Spleen (tissue), 11 donors: ENCODE measurements at regions not wholly inside any gene's neighbourhood (a gene's known extent, or its start where the extent isn't known, plus 50 kb on each side); places are given as distances from the start of the nearest gene placed in this dataset.

Experiments
- DNase-seq: peaks from one replicate; pipeline ENCODE4 v3.0.0-alpha.2; 2020
- H3K27ac ChIP-seq, 8 donors: fragments of 200-600 bp; sonication (generic) in 7 of 8; 1 replicate in 4 of 8; 2 replicates in 4 of 8; pipeline versions ENCODE4 v1.5.0 to v1.8.0; 2016 to 2021; ENCODE audit warnings: inconsistent platforms in 4 of 8, mild to moderate bottlenecking in 4 of 8, moderate library complexity in 1 of 8
- H3K27me3 ChIP-seq, 7 donors: fragments of 200-600 bp; sonication (generic) in 6 of 7; replicated peaks in 1 of 7; 1 replicate in 4 of 7; 2 replicates in 3 of 7; pipeline versions ENCODE4 v1.5.0 to v1.8.0; 2016 to 2021; ENCODE audit warnings: inconsistent platforms in 3 of 7, mild to moderate bottlenecking in 1 of 7
- H3K36me3 ChIP-seq, 6 donors: fragments of 200-600 bp; sonication (generic) in 5 of 6; 1 replicate in 4 of 6; 2 replicates in 2 of 6; pipeline versions ENCODE4 v1.5.0 to v1.8.0; 2016 to 2021; ENCODE audit warnings: inconsistent platforms in 2 of 6
- H3K4me1 ChIP-seq, 6 donors: fragments of 200-600 bp; sonication (generic) in 5 of 6; 1 replicate in 3 of 6; 2 replicates in 3 of 6; pipeline versions ENCODE4 v1.5.0 to v1.8.0; 2016 to 2021; ENCODE audit warnings: inconsistent platforms in 3 of 6
- H3K4me3 ChIP-seq, 8 donors: fragments of 200-600 bp; sonication (generic) in 7 of 8; 1 replicate in 4 of 8; 2 replicates in 4 of 8; pipeline versions ENCODE4 v1.5.0 to v1.8.0; 2016 to 2021; ENCODE audit warnings: inconsistent platforms in 4 of 8, mild to moderate bottlenecking in 4 of 8, moderate library complexity in 2 of 8
- H3K9me3 ChIP-seq, 8 donors: fragments of 200-600 bp; sonication (generic) in 7 of 8; 1 replicate in 4 of 8; 2 replicates in 4 of 8; pipeline versions ENCODE4 v1.5.0 to v1.8.0; 2016 to 2021; ENCODE audit warnings: inconsistent platforms in 4 of 8
- CTCF ChIP-seq, 11 experiments: fragments of 200-600 bp in 7 of 11; fragments of 450-650 bp in 4 of 11; sonication (generic) in 4 of 11; IDR thresholded peaks in 8 of 11; conservative IDR thresholded peaks in 3 of 11; 1 replicate in 7 of 11; 2 replicates in 4 of 11; pipeline versions ENCODE4 v1.4.0 to v1.8.0; 2016 to 2021; ENCODE audit warnings: antibody characterized with exemption in 11 of 11, inconsistent platforms in 4 of 11, mild to moderate bottlenecking in 1 of 11
- POLR2A ChIP-seq, 3 donors: fragments of 450-650 bp; IDR thresholded peaks; one replicate each; pipeline ENCODE4 v1.5.1; 2017; ENCODE audit warnings: antibody characterized with exemption in 3 of 3, mild to moderate bottlenecking in 1 of 3
- POLR2AphosphoS5 ChIP-seq, 3 donors: sonication (generic); formaldehyde crosslinking; IDR thresholded peaks; one replicate each; pipeline ENCODE4 v1.5.1; 2017; ENCODE audit warnings: antibody characterized with exemption in 3 of 3
- WGBS, 5 donors: extraction: QIAGEN DNeasy Blood & Tissue Kit in 3 of 5; methylation state at CpG; one replicate each; pipeline versions ENCODE4 v1.1.5 to v1.1.7; 2013 to 2018; 5-methylcytosine and 5-hydroxymethylcytosine counted together
- intact Hi-C: fragments of 100-400 bp; cut with DNase I; formaldehyde crosslinking; loops from one replicate; pipeline ENCODE4 v1.15.0; 2023; ENCODE audit warnings: low total_unique reads
- donor health status: healthy with polysubstance abuse.
- donor health status: DM: no; HTN: no; CAD: no; lungs with moderate emphysema.
- donor health status: DM: no; HTN: no; CAD: no.
- donor health status: Bipolar disorder and iron deficiency.
- donor health status: healthy.
- donor health status: DM: no; HTN: no; CAD: no.
- donor health status: DM: yes; HTN: yes; CAD: no.

GRCh38 chr6:105990151-105990550, 96.0 kb upstream of the PRDM1 start:
- no peak overlapping the region for H3K4me3 ChIP-seq
- intact Hi-C loops = loop anchor here (10.0 kb wide), 1 partner anchor 95 kb away; the partner anchor contains the start of gene PRDM1
- no peaks in the 10 kb centered on the region for H3K36me3 ChIP-seq
- DNase-seq = no peak
- H3K27me3 ChIP-seq = peaks cover 0 to 71% (median 24%) of the 10 kb centered on the region in 7 donors
- H3K4me1 ChIP-seq = peaks cover 21 to 50% (median 37%) of the 10 kb centered on the region in 6 donors
- no peak overlapping the region for H3K27ac ChIP-seq
- H3K9me3 ChIP-seq = no peaks in the 10 kb centered on the region
- TF ChIP-seq POLR2A (IDR thresholded peaks at IDR 0.05) = no peak
- TF ChIP-seq POLR2AphosphoS5 (IDR thresholded peaks at IDR 0.05) = no peak
- TF ChIP-seq CTCF (IDR thresholded peaks at IDR 0.05 in 8 of 11, conservative IDR thresholded peaks at IDR 0.05 in 3 of 11) = no peak

- Histone ChIP-seq H3K4me1 (peaks cover 21 to 38% (median 32%) of the 10 kb centered on the region in 6 donors), H3K9me3 (no peaks in the 10 kb centered on the region), H3K27me3 (peaks cover 0 to 71% (median 30%) of the 10 kb centered on the region in 7 donors), H3K27ac (no peak overlapping the region), H3K36me3 (no peaks in the 10 kb centered on the region), H3K4me3 (no peak overlapping the region)
- DNase-seq = no peak
- intact Hi-C loops = no loop called here
- 65 to 77% (median 74%) methylated on average over 5 of the region's 5 CpGs for WGBS, 5 donors
- no peak for TF ChIP-seq POLR2AphosphoS5 (IDR thresholded peaks at IDR 0.05)
- no peak for TF ChIP-seq CTCF (IDR thresholded peaks at IDR 0.05 in 8 of 11, conservative IDR thresholded peaks at IDR 0.05 in 3 of 11)
- TF ChIP-seq POLR2A (IDR thresholded peaks at IDR 0.05) = no peak
Measured at GRCh38 chr6:105988812-105989577, 97.1 kb upstream of the PRDM1 start.

GRCh38 chr6:105988321-105988720, 97.8 kb upstream of the PRDM1 start:
- intact Hi-C loops = no loop called here
- H3K27ac ChIP-seq = no peak overlapping the region
- no peak overlapping the region for H3K4me3 ChIP-seq
- H3K27me3 ChIP-seq = peaks cover 0 to 71% (median 23%) of the 10 kb centered on the region in 7 donors
- H3K9me3 ChIP-seq = no peaks in the 10 kb centered on the region
- peaks cover 16 to 32% (median 26%) of the 10 kb centered on the region in 6 donors for H3K4me1 ChIP-seq
- TF ChIP-seq POLR2A (IDR thresholded peaks at IDR 0.05) = no peak
- TF ChIP-seq POLR2AphosphoS5 (IDR thresholded peaks at IDR 0.05) = no peak
- TF ChIP-seq CTCF (IDR thresholded peaks at IDR 0.05 in 8 of 11, conservative IDR thresholded peaks at IDR 0.05 in 3 of 11) = no peak
- DNase-seq = no peak
- H3K36me3 ChIP-seq = no peaks in the 10 kb centered on the region

- no peak for DNase-seq
- Histone ChIP-seq H3K36me3 (no peaks in the 10 kb centered on the region), H3K27ac (no peak overlapping the region), H3K4me3 (no peak overlapping the region), H3K27me3 (peaks cover 0 to 72% (median 19%) of the 10 kb centered on the region in 7 donors), H3K4me1 (peaks cover 9 to 23% (median 18%) of the 10 kb centered on the region in 6 donors), H3K9me3 (no peaks in the 10 kb centered on the region)
- intact Hi-C loops = no loop called here
- 67 to 89% (median 82%) methylated on average over 1 of the region's 1 CpG for WGBS, 5 donors
- TF ChIP-seq POLR2A (IDR thresholded peaks at IDR 0.05) = no peak
- no peak for TF ChIP-seq POLR2AphosphoS5 (IDR thresholded peaks at IDR 0.05)
- TF ChIP-seq CTCF (IDR thresholded peaks at IDR 0.05 in 8 of 11, conservative IDR thresholded peaks at IDR 0.05 in 3 of 11) = no peak
Measured at GRCh38 chr6:105987516-105987915, 98.6 kb upstream of the PRDM1 start.
